ENCODE measurements at regions not wholly inside any gene's neighbourhood (a gene's known extent, or its start where the extent isn't known, plus 50 kb on each side); places are given as distances from the start of the nearest gene placed in this dataset.

GRCh38 chr4:125489952-125490690 lies 175.4 kb downstream of the FAT4 start:
- H3K9me3 ChIP-seq: no peaks in the 10 kb centered on the region
- DNase-seq: no peak
- H3K27ac ChIP-seq: no peak overlapping the region
- H3K4me3 ChIP-seq: no peak overlapping the region
- intact Hi-C loops (cut with DNase I; ENCODE audit: low total_unique reads): no loop called here
- TF ChIP-seq, protein P1, sequence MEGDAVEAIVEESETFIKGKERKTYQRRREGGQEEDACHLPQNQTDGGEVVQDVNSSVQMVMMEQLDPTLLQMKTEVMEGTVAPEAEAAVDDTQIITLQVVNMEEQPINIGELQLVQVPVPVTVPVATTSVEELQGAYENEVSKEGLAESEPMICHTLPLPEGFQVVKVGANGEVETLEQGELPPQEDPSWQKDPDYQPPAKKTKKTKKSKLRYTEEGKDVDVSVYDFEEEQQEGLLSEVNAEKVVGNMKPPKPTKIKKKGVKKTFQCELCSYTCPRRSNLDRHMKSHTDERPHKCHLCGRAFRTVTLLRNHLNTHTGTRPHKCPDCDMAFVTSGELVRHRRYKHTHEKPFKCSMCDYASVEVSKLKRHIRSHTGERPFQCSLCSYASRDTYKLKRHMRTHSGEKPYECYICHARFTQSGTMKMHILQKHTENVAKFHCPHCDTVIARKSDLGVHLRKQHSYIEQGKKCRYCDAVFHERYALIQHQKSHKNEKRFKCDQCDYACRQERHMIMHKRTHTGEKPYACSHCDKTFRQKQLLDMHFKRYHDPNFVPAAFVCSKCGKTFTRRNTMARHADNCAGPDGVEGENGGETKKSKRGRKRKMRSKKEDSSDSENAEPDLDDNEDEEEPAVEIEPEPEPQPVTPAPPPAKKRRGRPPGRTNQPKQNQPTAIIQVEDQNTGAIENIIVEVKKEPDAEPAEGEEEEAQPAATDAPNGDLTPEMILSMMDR (IDR thresholded peaks at IDR 0.05): no peak
- peaks cover 31 to 41% (median 33%) of the 10 kb centered on the region in 3 donors for H3K36me3 ChIP-seq
- H3K27me3 ChIP-seq: no peaks in the 10 kb centered on the region
- no peaks in the 10 kb centered on the region for H3K4me1 ChIP-seq

- H3K4me3 ChIP-seq: no peak overlapping the region
- intact Hi-C loops (cut with DNase I; ENCODE audit: low total_unique reads): no loop called here
- no peak overlapping the region for H3K27ac ChIP-seq
- H3K36me3 ChIP-seq: peaks cover 24 to 32% (median 29%) of the 10 kb centered on the region in 3 donors
- DNase-seq: no peak
- no peaks in the 10 kb centered on the region for H3K27me3 ChIP-seq
- no peaks in the 10 kb centered on the region for H3K9me3 ChIP-seq
- no peaks in the 10 kb centered on the region for H3K4me1 ChIP-seq
- TF ChIP-seq, protein P1 (IDR thresholded peaks at IDR 0.05): no peak
Measured at GRCh38 chr4:125492957-125493356, 178.2 kb downstream of the FAT4 start.

GRCh38 chr4:125497861-125498260 lies 183.1 kb downstream of the FAT4 start:
- TF ChIP-seq, protein P1 (IDR thresholded peaks at IDR 0.05): no peak
- H3K9me3 ChIP-seq: no peaks in the 10 kb centered on the region
- intact Hi-C loops (cut with DNase I; ENCODE audit: low total_unique reads): no loop called here
- H3K4me1 ChIP-seq: no peaks in the 10 kb centered on the region
- H3K27ac ChIP-seq: no peak overlapping the region
- no peak overlapping the region for H3K4me3 ChIP-seq
- DNase-seq: no peak
- H3K27me3 ChIP-seq: no peaks in the 10 kb centered on the region
- no peaks in the 10 kb centered on the region for H3K36me3 ChIP-seq

- no peaks in the 10 kb centered on the region for H3K36me3 ChIP-seq
- no peaks in the 10 kb centered on the region for H3K27me3 ChIP-seq
- no peaks in the 10 kb centered on the region for H3K4me1 ChIP-seq
- H3K9me3 ChIP-seq: no peaks in the 10 kb centered on the region
- DNase-seq: no peak
- no peak overlapping the region for H3K27ac ChIP-seq
- TF ChIP-seq, protein P1 (IDR thresholded peaks at IDR 0.05): no peak
- intact Hi-C loops (cut with DNase I; ENCODE audit: low total_unique reads): no loop called here
- H3K4me3 ChIP-seq: no peak overlapping the region
Measured at GRCh38 chr4:125498981-125499380, 184.2 kb downstream of the FAT4 start.

DNA sequence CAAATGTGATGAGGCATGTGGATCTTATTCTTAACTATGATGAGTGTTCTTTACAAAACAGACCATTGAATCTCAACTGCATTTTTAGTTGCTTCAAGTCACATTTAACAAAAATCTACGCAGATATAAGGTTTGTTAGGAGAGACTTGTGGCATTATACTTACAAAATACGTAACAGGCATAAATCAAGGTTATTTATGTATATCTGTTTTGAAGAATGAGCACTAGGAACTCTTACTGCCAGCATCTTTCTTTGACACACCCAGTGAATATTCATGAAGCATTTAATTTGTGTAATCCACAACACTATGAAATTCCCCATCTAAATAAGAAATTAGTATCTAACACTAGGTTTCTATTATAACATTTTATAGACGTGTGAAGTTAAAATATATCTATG lies 186.3 kb downstream of the FAT4 start:
- Histone ChIP-seq H3K9me3 (no peaks in the 10 kb centered on the region), H3K4me1 (no peaks in the 10 kb centered on the region), H3K36me3 (no peaks in the 10 kb centered on the region), H3K4me3 (no peak overlapping the region), H3K27ac (no peak overlapping the region), H3K27me3 (no peaks in the 10 kb centered on the region)
- TF ChIP-seq, protein P1 (IDR thresholded peaks at IDR 0.05): no peak
- no peak for DNase-seq
- intact Hi-C loops (cut with DNase I; ENCODE audit: low total_unique reads): no loop called here
